ENCODE measurements at regions not wholly inside any gene's neighbourhood (a gene's known extent, or its start where the extent isn't known, plus 50 kb on each side); places are given as distances from the start of the nearest gene placed in this dataset.
"Not testable (repeated sequence)": the region's sequence is repeated elsewhere in the genome, so short reads cannot be mapped to it uniquely, and the experiment has no call there.

DNA sequence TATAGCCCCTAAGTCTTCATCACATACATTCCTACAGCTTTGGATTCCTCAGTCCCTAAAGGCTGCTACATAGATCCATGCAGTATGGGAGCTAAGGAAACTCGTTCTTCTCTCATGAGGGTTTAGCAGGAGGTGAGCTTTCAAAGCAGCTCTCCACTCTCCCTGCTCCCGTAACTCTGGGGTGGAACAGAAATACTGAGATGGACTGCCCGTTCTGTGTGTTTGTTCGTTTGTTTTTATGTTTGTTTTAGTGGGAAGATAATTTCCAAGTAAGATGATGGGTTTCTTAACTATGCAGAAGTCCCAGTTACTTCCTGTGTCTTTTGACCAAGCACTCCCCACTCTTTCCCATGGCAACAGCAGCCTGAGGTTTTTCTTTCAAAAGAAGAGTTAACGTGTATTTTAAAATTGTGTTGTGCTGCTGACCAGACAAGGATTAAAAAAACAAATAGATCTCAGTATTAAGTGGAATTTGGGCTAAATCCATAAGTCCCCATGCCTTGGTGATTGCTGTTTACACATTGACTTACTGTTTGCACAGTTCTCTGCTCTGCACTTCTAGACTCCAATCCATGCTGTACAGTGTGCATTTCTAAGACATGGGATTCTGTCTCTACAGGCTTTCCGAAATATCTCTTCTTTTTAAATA, 156.4 kb upstream of the SH3BP4 start:
- 71% methylated on average over 6 of the region's 6 CpGs for WGBS
- H3K4me3 ChIP-seq, result no peak overlapping the region
- no peak for TF ChIP-seq POLR2AphosphoS5 (IDR thresholded peaks at IDR 0.05)
- TF ChIP-seq, protein P1, sequence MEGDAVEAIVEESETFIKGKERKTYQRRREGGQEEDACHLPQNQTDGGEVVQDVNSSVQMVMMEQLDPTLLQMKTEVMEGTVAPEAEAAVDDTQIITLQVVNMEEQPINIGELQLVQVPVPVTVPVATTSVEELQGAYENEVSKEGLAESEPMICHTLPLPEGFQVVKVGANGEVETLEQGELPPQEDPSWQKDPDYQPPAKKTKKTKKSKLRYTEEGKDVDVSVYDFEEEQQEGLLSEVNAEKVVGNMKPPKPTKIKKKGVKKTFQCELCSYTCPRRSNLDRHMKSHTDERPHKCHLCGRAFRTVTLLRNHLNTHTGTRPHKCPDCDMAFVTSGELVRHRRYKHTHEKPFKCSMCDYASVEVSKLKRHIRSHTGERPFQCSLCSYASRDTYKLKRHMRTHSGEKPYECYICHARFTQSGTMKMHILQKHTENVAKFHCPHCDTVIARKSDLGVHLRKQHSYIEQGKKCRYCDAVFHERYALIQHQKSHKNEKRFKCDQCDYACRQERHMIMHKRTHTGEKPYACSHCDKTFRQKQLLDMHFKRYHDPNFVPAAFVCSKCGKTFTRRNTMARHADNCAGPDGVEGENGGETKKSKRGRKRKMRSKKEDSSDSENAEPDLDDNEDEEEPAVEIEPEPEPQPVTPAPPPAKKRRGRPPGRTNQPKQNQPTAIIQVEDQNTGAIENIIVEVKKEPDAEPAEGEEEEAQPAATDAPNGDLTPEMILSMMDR (IDR thresholded peaks at IDR 0.05), result no peak
- no peaks in the 10 kb centered on the region for H3K9me3 ChIP-seq
- intact Hi-C loops (cut with DNase I), result no loop called here
- no peaks in the 10 kb centered on the region for H3K36me3 ChIP-seq
- no peaks in the 10 kb centered on the region for H3K4me1 ChIP-seq
- H3K27ac ChIP-seq (replicated peaks in 1 of 4), result no peak overlapping the region
- DNase-seq (ENCODE audit: extremely low spot score), result no peak
- H3K27me3 ChIP-seq, result peaks cover 0 to 5% (median 0%) of the 10 kb centered on the region in 4 donors

- peaks cover 0 to 4% (median 0%) of the 10 kb centered on the region in 4 donors for H3K27me3 ChIP-seq
- 90% methylated on average over 8 of the region's 8 CpGs for WGBS
- no peak overlapping the region for H3K4me3 ChIP-seq
- no peak overlapping the region for H3K27ac ChIP-seq (replicated peaks in 1 of 4)
- H3K9me3 ChIP-seq, result no peaks in the 10 kb centered on the region
- no peaks in the 10 kb centered on the region for H3K36me3 ChIP-seq
- DNase-seq (ENCODE audit: extremely low spot score), result no peak
- H3K4me1 ChIP-seq, result no peaks in the 10 kb centered on the region
- TF ChIP-seq POLR2A (IDR thresholded peaks at IDR 0.05; ENCODE audit: low read depth), result no peak
- no peak for TF ChIP-seq EP300 (IDR thresholded peaks at IDR 0.05)
- no peak for TF ChIP-seq POLR2AphosphoS5 (IDR thresholded peaks at IDR 0.05)
- TF ChIP-seq, protein P1 (IDR thresholded peaks at IDR 0.05), result no peak
- intact Hi-C loops (cut with DNase I), result no loop called here
Measured at GRCh38 chr2:234794866-234795265, 157.0 kb upstream of the SH3BP4 start.

GRCh38 chr2:234793212-234793785, 158.5 kb upstream of the SH3BP4 start:
- Histone ChIP-seq H3K36me3 (no peaks in the 10 kb centered on the region), H3K4me1 (no peaks in the 10 kb centered on the region), H3K27ac (replicated peaks in 1 of 4) (no peak overlapping the region), H3K27me3 (peaks cover 0 to 5% (median 0%) of the 10 kb centered on the region in 4 donors), H3K9me3 (no peaks in the 10 kb centered on the region), H3K4me3 (no peak overlapping the region)
- intact Hi-C loops (cut with DNase I), result no loop called here
- TF ChIP-seq POLR2A (IDR thresholded peaks at IDR 0.05; ENCODE audit: low read depth) (no peak), EP300 (IDR thresholded peaks at IDR 0.05) (no peak), POLR2AphosphoS5 (IDR thresholded peaks at IDR 0.05) (no peak)
- TF ChIP-seq, protein P1 (IDR thresholded peaks at IDR 0.05), result no peak
- no peak for DNase-seq (ENCODE audit: extremely low spot score)
- 91% methylated on average over 8 of the region's 8 CpGs for WGBS

- no peak for DNase-seq (ENCODE audit: extremely low spot score)
- Histone ChIP-seq H3K27ac (replicated peaks in 1 of 4) (no peak overlapping the region), H3K4me3 (no peak overlapping the region), H3K27me3 (peaks cover 0 to 5% (median 0%) of the 10 kb centered on the region in 4 donors), H3K9me3 (no peaks in the 10 kb centered on the region), H3K36me3 (no peaks in the 10 kb centered on the region), H3K4me1 (no peaks in the 10 kb centered on the region)
- intact Hi-C loops (cut with DNase I), result no loop called here
- WGBS, result 89% methylated on average over 18 of the region's 18 CpGs
- no peak for TF ChIP-seq POLR2AphosphoS5 (IDR thresholded peaks at IDR 0.05)
- TF ChIP-seq, protein P1 (IDR thresholded peaks at IDR 0.05), result no peak
- no peak for TF ChIP-seq POLR2A (IDR thresholded peaks at IDR 0.05; ENCODE audit: low read depth)
- no peak for TF ChIP-seq EP300 (IDR thresholded peaks at IDR 0.05)
Measured at GRCh38 chr2:234792621-234793022, 159.2 kb upstream of the SH3BP4 start.

DNA sequence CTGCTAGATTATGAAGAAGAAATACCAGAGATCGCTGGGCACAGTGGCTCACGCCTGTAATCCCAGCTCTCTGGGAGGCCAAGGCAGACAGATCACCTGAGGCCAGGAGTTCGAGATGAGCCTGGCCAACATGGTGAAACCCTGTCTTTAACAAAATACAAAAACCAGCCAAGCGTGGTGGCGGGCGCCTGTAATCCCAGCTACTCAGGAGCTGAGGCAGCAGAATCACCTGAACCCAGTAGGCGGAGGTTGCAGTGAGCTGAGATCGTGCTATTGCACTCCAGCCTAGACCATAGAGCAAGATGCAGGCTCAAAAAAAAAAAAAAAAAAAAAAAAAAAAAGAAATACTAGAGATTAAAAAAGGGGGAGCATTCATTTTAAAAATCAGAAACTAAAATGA, 159.7 kb upstream of the SH3BP4 start:
- DNase-seq (ENCODE audit: extremely low spot score); H3K9me3 ChIP-seq; H3K4me1 ChIP-seq; H3K36me3 ChIP-seq; H3K4me3 ChIP-seq; intact Hi-C loops (cut with DNase I); H3K27ac ChIP-seq (replicated peaks in 1 of 4); H3K27me3 ChIP-seq: not testable (repeated sequence)
- 96% methylated on average over 8 of the region's 8 CpGs for WGBS

All from esophagus muscularis mucosa (tissue), 4 donors.